Cerebellar nuclear complex (tissue), 1 donor: ENCODE measurements at regions not wholly inside any gene's neighbourhood (a gene's known extent, or its start where the extent isn't known, plus 50 kb on each side); places are given as distances from the start of the nearest gene placed in this dataset.
"Not testable (repeated sequence)": the region's sequence is repeated elsewhere in the genome, so short reads cannot be mapped to it uniquely, and the experiment has no call there.

Experiments used
- DNase-seq, 2 experiments: peaks; one replicate each; lab custom pipeline; 2025; lab: John Stamatoyannopoulos, UW

DNA sequence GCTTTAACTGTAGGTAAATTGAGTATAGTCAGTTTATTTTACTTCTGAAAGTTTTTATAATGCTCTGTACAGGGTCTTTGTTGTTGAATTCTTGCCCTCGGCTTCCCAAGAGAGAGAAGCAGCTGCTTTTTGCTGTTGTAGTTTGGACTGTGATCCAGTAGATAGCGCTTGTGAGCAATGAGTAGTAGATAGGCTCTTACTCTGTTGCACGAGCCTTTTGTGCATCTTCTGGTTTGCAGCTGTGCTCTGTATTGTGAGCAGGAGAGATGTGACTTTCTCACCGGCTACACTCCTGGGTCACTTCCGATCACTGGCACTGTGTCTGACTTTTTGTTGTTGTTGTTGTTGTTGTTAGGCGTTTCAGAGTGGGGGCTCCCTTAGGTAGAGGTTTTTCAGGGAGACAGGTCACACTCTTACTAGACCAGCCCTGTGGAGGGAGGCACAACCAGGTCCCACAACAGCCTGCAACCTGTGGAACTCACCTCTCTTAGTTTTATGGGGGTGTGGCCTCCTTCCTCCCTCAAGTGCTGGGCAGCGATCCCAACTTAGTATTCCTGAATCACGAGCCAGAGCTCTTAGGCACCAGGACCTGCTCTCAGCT lies 822.1 kb upstream of the GALNTL6 start:
- no peak for DNase-seq

DNA sequence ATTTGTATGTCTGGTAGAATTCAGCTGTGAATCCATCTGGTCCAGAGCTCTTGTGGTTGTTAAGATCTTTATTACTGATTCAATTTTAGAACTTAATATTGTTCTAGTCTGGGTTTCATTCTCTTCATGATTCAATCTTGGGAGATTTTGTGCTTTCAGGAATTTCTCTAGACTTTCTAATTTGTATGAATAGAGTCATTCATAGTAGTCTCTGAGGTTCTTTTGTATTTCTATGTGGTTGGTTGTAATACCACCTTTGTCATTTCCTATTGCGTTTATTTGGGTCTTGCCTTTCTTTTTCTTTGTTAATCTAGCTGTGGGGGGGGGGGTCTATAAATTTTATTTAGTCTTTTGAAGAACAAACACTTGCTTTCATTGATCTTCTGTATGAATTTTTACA lies 824.8 kb upstream of the GALNTL6 start:
- no peak for DNase-seq

DNA sequence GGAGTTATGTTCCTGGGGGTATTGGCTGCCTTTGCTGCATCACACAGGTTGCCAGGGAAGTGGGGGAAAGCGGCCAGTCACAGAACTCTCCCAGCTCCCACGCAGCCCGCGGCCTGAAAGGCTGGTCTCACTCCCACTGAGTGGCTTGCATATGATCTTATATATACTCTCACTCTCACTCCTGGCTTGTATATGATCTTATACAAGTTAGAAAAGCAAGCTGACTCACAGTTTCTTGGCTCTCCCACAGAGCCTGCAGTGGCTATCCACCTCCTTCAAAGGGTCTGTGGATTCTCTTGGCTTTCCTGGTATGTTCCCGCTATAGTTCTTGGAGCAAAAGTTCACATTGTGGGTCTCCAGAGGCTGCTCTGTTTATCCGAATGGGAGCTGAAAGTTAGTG lies 833.5 kb upstream of the GALNTL6 start:
- no peak for DNase-seq

DNA sequence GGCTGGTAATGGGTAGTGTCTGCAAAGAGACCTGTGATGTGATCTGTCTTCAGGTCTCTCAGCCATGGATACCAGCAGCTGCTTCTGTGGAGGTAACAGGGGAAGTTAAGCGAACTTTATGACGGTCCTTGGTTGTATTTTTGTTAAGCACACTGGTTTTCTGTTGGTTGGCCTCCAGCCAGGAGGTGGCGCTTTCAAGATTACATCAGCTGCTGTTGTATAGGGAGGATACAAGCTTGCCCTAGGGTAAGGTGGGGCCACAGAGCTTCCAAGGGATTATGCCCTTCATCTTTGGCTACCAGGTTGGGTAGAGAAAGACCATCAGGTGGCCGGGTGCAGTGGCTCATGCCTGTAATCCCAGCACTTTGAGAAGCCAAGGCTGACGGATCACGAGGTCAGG lies 834.2 kb upstream of the GALNTL6 start:
- DNase-seq = no peak

DNA sequence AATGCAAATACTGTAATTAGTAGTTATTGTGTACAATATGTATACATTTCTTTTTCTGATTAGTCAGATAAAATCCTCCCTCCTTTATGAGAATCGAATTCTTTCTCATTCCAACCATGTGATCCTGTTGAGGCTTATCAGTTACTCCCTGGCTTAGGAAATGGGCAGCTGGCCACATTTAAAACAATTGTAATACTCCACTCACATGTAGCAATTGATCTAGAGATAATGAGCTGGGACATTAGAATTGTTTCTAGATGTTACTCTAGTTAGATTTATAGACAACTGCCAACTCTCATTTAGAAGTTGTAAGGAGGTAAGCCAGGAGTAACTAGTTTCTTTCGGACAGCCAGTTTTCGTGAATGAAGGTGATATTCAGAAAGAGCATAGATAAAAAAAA lies 859.3 kb upstream of the AADAT start:
- DNase-seq = no peak

DNA sequence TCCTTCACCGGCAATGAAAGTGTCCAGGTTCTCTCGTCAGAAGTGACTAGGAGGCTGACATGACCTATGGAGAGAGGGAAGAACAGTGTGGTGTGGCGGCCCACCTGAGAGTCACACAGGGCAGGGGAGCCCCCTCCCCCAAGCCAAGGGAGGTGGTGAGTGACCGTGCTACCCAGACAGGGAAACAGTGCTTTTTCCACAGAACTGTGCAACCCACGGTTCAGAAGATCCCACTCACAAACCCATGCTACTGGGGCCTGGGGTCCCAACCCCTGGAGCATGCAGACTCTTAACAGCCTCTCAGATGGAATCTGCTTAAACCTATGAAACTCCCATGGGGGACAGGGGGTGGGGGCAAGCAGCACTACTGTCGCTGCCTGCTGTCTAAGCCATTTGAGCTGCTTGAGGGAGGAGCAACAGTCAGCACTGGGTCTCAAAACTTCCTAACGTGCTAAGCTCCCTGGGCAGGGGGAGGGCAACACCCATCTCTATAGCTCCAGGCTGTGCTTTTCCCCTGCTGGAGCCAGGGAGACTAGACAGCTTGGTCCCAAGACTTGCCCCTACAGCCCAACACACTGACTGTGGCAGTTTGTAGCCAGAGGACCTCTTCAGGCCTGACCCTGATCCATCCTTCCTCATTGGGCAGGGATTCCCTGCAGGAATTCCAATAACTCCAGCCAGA lies 850.4 kb upstream of the AADAT start:
- no peak for DNase-seq

DNA sequence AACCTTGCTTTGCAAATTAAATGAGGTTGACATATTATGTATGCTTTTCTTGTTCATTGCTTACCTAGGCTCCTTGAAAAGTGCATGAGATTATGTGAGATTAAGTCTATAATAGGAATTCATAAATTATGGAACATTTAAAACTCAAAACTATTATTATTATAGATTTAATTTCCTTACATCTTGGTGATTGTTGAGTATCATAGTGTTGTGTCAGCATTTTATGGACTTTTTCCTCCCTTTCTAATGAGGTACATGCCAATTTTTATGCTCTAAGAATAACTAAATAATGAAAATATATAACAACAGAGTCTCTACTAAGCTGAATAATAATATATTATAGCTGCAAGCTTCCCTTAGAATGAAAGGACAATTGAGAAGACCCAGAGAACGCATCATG lies 848.8 kb upstream of the AADAT start:
- DNase-seq = no peak

DNA sequence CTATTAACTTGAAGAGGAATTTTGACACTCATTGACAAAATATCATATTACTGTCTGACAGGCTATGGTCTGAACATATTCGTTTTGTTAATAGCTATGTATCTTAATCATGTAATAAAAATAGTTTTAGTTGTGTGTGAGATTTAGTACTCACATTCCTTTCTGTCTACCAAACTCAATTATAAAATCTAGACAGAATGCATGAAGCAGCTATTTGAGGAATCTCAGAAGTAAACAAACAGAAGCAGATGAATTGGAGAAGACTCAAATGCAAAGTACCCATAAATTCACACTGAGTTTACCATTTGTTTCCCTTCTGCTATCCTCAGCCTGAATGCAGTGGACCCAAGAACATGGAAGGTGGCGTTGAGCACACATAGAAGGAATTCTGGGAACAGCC lies 841.6 kb upstream of the AADAT start:
- DNase-seq = no peak

DNA sequence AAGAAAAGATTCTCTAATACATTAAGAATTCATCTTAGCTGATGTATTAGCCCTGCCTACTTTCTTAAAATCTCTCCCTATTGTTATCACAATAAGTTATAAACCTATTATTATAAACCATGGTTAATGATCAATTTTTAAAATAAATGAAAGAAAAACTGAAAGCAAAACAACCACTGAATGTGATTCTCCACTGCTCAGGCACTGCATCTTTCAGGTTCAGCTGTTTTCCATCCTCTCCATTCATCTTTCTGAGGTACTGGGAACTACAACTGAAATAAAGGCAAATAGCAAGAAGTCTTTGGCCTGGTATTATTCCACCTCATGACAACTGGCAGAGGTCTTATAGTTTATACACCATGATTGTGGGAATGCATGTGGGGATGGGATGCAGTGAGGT lies 798.9 kb upstream of the AADAT start:
- DNase-seq = no peak

DNA sequence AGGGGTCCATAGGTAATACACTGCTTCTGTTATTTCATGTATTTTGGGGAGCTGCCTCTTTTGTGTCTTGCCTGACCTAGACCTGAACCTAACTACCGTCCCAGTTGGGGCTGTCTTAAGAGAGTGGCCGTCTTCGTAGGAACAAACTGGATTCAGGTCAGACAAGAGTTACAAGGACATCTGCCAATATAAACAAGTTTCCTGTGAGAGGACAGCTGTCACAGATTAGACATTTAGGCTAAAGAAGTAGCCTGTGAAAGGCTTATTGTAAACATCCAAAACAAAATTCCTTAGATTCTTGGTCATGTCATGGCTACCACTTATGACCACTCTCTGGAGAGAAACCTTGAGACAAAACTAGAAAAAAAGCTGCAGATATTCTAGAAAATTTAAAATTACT lies 797.6 kb upstream of the AADAT start:
- DNase-seq = no peak

DNA sequence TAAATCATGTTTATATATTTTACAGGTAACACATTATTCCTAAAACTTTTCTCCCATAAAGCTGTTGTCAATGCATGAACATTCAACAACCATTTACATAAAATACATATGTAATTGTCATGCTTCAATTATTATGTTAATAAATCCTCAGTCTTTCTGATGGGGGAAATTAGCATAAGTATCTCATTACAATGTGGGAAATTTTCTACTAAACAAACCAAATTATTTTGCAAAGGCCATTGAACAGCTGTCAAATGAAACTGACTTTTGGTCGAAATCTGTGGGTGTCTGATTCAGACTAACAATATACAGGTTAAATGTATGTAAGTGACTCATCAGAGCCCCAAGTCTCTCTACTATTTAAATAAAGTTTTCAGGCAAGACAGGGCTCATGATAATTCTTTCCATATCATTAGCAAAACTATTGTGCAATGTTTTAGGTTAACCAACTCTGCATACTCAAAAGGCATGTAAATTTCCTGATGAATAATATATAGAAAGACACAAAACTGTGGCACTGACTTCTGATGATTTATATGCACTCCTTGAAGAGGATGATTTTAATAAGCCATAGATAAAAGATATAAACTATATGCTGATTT lies 795.3 kb upstream of the AADAT start:
- no peak for DNase-seq

DNA sequence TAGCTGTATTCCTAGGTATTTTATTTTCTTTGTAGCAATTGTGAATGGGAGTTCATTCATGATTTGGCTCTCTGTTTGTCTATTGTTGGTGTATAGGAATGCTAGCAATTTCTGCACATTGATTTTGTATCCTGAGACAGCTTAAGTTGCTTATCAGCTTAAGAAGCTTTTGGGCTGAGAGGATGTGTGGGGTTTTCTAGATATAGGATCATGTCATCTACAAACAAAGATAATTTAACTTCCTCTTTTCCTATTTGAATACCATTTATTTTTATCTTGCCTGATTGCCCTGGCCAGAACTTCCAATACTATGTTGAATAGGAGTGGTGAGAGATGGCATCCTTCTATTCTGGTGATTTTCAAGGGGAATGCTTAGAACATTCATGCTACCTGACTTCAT lies 791.9 kb upstream of the AADAT start:
- not testable (repeated sequence) for DNase-seq

DNA sequence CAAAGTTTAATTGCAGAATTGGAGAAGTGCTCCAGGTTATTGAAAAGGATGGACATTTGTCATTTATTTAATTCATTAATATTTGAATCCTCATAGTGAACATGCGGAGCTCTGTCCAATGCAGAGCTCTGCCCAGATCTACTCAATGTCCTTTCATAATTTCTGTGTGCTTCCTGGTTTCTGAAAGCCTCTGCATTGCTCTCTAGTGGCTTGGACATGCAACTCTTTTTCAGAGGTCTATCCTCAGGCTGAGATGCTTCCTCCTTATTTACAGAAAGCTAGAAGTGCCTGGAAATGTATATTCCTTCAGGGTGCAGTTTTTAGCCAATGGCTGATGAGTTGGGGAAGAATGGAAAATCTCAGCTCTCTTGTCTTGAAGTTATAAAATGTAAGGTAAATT lies 786.1 kb upstream of the AADAT start:
- no peak for DNase-seq

DNA sequence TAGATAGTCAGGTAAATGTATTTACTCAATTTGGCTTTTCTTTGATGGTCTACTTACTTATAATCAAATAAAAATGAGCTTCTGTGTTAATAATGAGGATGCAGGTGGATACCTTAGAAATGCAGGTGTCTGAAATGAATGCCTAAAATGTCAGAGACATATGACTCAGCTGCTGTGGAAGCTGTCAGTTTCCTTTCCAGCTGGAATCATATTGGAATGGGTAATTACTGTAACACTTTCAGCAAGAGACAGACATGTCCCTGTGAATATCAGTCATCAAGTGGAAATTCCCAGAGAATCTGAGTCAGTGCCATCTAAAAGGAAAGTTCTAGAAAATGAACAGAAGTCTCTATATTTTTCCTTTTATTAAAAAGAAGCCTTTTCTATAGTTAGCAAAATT lies 783.0 kb upstream of the AADAT start:
- DNase-seq = no peak

DNA sequence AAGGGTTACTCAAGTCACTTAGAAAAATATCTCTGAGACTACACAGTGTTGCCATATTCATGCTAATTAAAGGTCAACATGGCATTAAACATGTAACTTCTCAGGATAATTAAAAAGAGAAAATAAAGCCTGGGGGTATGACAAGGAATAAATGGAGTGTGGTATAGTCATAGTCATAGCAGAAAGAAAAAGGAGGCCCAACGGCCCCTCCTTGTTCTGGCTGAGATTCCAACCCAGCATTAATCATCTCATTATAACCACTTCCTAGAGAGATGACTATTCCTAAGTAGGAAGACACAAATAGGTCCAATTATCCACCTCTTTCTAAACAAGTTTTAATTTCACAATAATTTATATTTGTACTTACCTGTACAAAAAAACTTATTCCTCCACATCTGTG lies 778.4 kb upstream of the AADAT start:
- DNase-seq = no peak

DNA sequence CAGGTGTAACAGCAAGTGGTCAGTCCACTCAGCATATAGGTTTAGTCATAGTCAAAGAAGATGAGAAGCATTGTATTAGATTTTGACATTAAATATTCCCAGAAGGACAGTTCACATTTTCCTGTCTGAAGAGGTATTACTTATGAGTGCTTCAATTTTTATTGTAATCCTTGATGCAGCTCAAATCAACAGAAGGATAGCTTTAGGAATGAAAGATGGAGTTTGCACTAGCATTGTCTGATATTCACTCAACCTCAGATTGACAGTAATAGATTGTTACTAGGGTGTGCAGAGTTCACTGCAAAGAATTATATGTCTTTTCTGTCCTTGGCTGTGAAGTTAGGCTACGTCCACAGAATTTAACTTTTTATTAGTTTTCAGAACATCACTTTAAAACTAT lies 764.3 kb upstream of the AADAT start:
- DNase-seq = no peak

DNA sequence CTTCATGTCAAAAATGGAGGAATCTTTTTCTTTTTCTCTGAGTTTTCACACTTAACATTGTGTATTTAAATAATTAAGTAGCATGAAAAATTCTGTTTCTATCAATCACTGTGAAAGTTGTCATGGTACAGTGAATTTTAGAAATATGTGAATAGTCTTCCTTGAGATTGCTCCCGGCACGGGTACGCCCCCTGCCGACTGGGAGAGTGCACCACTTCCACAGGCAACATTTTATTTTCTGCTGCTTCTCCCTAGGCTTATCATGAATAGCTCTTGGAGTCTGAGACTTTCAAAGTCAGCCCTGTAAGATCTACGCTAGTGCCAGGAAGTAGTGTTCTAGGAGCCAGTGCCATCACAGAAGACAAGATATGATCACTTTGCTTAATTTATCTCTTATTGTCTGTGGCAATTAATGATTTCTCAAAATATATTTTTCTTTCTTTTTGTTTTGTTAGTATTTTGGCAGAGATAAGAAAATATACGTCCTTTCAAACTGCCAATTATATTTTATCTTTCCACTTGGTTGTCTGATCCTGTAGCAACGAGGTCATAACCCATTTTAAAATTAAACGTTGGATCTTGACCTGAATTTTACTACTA lies 763.8 kb upstream of the AADAT start:
- no peak for DNase-seq

DNA sequence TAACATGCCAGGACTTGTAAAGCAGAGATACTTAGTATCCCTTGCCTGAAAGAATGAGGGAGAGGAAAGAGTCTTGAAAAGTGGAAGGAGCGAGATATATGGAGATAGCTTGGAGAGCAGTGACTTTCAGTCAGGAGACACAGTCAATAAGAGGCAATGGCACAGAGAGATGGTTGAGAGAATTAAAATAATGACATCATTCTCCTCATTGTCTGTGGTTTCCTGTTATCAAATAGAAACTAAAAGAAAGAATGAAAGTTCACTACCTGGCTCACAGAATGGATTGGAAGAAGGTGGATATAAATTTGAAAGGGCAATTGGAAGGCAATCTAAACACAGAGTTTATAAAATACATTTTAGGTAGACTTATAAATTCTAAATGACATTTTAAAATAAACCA lies 760.2 kb upstream of the AADAT start:
- DNase-seq = no peak

DNA sequence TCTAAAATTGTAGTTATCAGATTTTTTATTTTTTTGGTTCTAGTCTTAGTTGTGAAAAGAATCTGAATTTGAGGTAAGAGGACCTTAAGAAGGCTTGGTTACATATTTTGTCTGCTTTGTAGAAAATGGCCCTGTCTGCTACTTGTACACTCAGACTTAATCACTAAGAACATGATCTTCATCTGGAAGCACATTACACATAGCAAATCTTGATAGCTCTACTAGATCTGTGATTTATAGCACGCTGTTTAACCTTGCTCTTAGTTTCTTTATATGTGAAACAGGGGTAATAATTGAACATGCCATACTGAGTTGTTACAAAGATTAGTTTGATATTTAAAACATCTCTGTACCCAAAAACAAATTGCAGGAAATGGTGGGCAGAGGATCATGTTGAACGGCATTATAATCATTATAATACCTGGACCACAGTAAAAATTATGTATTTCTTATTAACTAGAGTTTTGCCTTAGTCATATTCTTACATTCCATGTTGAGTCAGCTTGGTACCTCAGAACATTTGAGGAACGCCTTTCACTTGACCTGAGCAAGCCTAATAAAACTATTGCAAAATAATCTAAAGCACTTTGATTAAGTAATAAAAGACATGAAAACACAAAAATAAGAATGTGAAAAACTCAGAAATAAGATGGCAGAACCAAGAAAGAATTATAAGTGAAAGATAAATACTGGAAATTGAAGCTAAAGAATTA lies 738.0 kb upstream of the AADAT start:
- DNase-seq = no peak

DNA sequence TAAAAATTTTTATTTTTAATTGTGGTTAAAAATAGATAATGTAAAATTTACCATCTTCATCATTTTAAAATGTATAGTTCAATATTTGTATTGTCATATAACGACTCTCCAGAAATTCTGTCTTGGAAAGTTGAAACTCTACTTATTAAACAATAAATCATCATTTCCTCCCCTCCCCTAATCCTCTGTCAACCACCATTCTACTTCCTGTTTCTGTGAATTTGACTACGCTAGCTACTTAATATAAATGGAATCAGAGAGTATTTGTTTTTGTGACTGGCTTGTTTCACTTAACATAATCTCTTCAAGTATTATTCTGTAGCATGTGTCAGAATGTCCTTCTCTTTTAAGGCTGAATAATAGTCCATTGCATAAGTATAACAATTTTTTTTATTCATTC lies 729.0 kb upstream of the AADAT start:
- DNase-seq = no peak

DNA sequence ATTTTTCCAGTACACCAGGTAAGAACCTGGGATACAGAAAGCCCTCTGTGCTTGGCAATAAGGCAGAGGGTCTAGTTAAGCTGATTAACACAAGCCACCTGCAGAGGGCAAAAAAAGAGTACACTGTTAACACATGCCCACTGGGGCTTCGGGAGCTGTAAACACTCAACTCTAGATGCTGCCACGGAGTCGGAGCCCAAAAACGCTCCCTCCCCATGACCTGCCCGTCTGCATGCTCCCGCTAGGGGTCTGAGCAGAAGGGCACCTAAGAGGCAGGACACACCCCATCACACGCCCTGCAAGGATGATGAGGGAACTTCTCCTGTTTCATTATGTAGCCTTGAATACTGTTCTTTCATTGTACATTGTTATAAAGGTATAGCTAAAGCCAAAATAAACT lies 715.6 kb upstream of the AADAT start:
- DNase-seq = no peak

DNA sequence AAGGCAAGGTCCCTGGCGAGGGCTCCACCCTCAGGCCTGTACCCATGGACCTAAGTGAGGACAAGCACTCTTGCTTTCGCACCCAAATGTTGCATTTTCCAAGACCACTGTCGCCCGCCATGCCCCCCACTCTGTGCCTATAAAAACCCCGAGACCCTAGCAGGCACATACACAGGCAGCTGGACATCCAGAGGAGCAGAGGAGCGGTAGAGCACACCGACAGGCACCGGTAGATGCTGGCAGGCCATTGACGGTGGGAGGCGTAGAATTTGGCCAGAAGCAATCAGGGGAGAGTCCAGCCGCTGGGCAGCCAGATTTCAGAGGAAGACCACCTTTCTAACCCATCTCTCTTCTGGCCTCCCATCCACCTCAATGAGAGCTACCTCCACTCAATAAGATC lies 715.2 kb upstream of the AADAT start:
- no peak for DNase-seq

DNA sequence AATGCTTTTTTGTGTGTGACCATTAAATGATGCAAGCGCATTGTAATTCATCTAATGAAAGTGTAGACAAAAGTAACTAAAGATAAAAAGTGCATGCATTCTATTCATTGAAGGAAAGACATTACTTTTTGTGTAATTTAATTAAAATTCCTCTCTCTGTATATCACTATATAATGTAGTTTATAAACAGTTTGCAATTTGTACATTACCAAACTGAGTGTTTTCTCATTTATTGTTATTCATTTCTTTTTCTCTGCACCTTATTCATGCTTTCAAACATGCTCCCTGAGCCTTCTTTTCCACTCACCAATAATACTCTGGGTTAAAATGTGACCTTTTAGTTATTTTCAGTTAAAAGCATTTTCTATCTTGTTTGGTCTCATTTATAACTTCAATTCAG lies 713.7 kb upstream of the AADAT start:
- DNase-seq = no peak
